Trophoblast cell (in vitro differentiated cells and primary cell): ENCODE measurements at regions not wholly inside any gene's neighbourhood (a gene's known extent, or its start where the extent isn't known, plus 50 kb on each side); places are given as distances from the start of the nearest gene placed in this dataset.
A peak's percentile ranks its signal among the peaks of the same experiment; 100 is the strongest.
"Not testable (repeated sequence)": the region's sequence is repeated elsewhere in the genome, so short reads cannot be mapped to it uniquely, and the experiment has no call there.

Source experiments
- DNase-seq, 2 donors: peaks; one replicate each; pipeline ENCODE4 v3.0.0-alpha.2; 2016
- H2AFZ ChIP-seq: 2 replicates; pipeline ENCODE4 v1.6.1; 2013; ENCODE audit warnings: low read length, moderate library complexity, mild to moderate bottlenecking; ENCODE audit not compliant: insufficient read depth, poor library complexity
- H2AK5ac ChIP-seq: 2 replicates; pipeline ENCODE4 v1.6.1; 2013; ENCODE audit warnings: mild to moderate bottlenecking, low read length
- H2BK120ac ChIP-seq: 2 replicates; pipeline ENCODE4 v1.6.1; 2013; ENCODE audit warnings: low read length, mild to moderate bottlenecking, moderate library complexity; ENCODE audit not compliant: insufficient read depth, poor library complexity
- H2BK12ac ChIP-seq: 2 replicates; pipeline ENCODE4 v1.6.1; 2013; ENCODE audit warnings: mild to moderate bottlenecking, low read length, moderate library complexity
- H2BK5ac ChIP-seq: 2 replicates; pipeline ENCODE4 v1.6.1; 2013; ENCODE audit warnings: low read length, low read depth, moderate library complexity, mild to moderate bottlenecking; ENCODE audit not compliant: poor library complexity
- H3K14ac ChIP-seq: 2 replicates; pipeline ENCODE4 v1.6.1; 2013; ENCODE audit warnings: mild to moderate bottlenecking, low read length
- H3K18ac ChIP-seq: 2 replicates; pipeline ENCODE4 v1.6.1; 2013; ENCODE audit warnings: mild to moderate bottlenecking, low read length
- H3K23ac ChIP-seq: 2 replicates; pipeline ENCODE4 v1.6.1; 2013; ENCODE audit warnings: low read length
- H3K27ac ChIP-seq: 2 replicates; pipeline ENCODE4 v1.5.1; 2013; ENCODE audit warnings: low read depth, mild to moderate bottlenecking, inconsistent platforms, low read length, moderate library complexity
- H3K27me3 ChIP-seq: 2 replicates; pipeline ENCODE4 v1.6.1; 2013; ENCODE audit warnings: inconsistent platforms, mild to moderate bottlenecking, low read length, moderate library complexity; ENCODE audit not compliant: insufficient read depth
- H3K36me3 ChIP-seq, 2 experiments: 1 replicate in 1 of 2; 2 replicates in 1 of 2; pipeline ENCODE4 v1.6.1; 2013; ENCODE audit warnings: low read length in 2 of 2, mild to moderate bottlenecking in 2 of 2, moderate library complexity in 1 of 2; ENCODE audit not compliant: insufficient read depth in 2 of 2, control insufficient read depth in 1 of 2
- H3K4ac ChIP-seq: 2 replicates; pipeline ENCODE4 v1.6.1; 2013; ENCODE audit warnings: low read depth, mild to moderate bottlenecking, low read length, moderate library complexity
- H3K4me1 ChIP-seq, 2 experiments: 1 replicate in 1 of 2; 2 replicates in 1 of 2; pipeline ENCODE4 v1.6.1; 2013; ENCODE audit warnings: low read length in 2 of 2, mild to moderate bottlenecking in 2 of 2, moderate library complexity in 1 of 2; ENCODE audit not compliant: insufficient read depth in 2 of 2, control insufficient read depth in 1 of 2
- H3K4me2 ChIP-seq: 2 replicates; pipeline ENCODE4 v1.6.1; 2013; ENCODE audit warnings: inconsistent platforms, mild to moderate bottlenecking, low read length, moderate library complexity
- H3K4me3 ChIP-seq: 2 replicates; pipeline ENCODE4 v1.5.1; 2013; ENCODE audit warnings: mild to moderate bottlenecking, low read depth, low read length, inconsistent platforms
- H3K79me1 ChIP-seq: one replicate; pipeline ENCODE4 v1.6.1; 2013; ENCODE audit warnings: low read length
- H3K79me2 ChIP-seq: 2 replicates; pipeline ENCODE4 v1.6.1; 2013; ENCODE audit warnings: low read length, mild to moderate bottlenecking; ENCODE audit not compliant: control insufficient read depth, insufficient read depth, poor library complexity
- H3K9ac ChIP-seq: 2 replicates; pipeline ENCODE4 v1.6.1; 2013; ENCODE audit warnings: mild to moderate bottlenecking, low read length
- H3K9me3 ChIP-seq: 2 replicates; pipeline ENCODE4 v1.6.1; 2013; ENCODE audit warnings: low read depth, mild to moderate bottlenecking, control low read depth, inconsistent platforms, low read length; ENCODE audit not compliant: insufficient read depth
- H4K12ac ChIP-seq: 2 replicates; pipeline ENCODE4 v1.6.1; 2013; ENCODE audit warnings: low read depth, mild to moderate bottlenecking, low read length, moderate library complexity
- H4K8ac ChIP-seq: 2 replicates; pipeline ENCODE4 v1.6.1; 2013; ENCODE audit warnings: low read depth, mild to moderate bottlenecking, low read length, moderate library complexity
- H4K91ac ChIP-seq: one replicate; pipeline ENCODE4 v1.6.1; 2013; ENCODE audit warnings: low read depth, mild to moderate bottlenecking, low read length, moderate library complexity
- WGBS: extraction: QIAGEN DNeasy Blood & Tissue Kit; methylation state at CpG from one replicate; pipeline ENCODE4 v1.1.7; 2013; ENCODE audit warnings: missing lambda C conversion rate; ENCODE audit not compliant: insufficient read length, insufficient coverage; ENCODE audit errors: extremely low coverage; 5-methylcytosine and 5-hydroxymethylcytosine counted together

DNA sequence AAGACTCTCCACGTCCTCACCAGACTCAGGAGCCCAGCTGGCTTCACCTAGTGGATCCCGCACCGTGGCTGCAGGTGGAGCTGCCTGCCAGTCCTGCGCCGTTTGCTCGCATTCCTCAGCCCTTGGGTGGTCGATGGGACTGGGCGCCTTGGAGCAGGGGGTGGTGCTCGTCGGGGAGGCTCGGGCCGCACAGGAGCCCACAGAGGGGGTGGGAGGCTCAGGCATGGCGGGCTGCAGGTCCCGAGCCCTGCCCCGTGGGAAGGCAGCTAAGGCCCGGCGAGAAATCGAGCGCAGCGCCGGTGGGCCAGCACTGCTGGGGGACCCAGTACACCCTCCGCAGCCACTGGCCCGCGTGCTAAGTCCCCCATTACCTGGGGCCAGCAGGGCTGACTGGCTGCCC lies 76.9 kb upstream of the AMN1 start:
- H3K4me3 ChIP-seq, H3K4me2 ChIP-seq, H3K36me3 ChIP-seq, H4K8ac ChIP-seq, H4K12ac ChIP-seq, H4K91ac ChIP-seq, H2AFZ ChIP-seq, H3K4me1 ChIP-seq, H2BK120ac ChIP-seq, H3K4ac ChIP-seq, H2BK5ac ChIP-seq, H3K18ac ChIP-seq, H2BK12ac ChIP-seq, H3K14ac ChIP-seq, H3K27me3 ChIP-seq, H3K23ac ChIP-seq, H3K9me3 ChIP-seq, H2AK5ac ChIP-seq, DNase-seq, H3K79me1 ChIP-seq, H3K79me2 ChIP-seq, H3K9ac ChIP-seq, H3K27ac ChIP-seq: not testable (repeated sequence)
- WGBS = no CpG with 5 or more reads among the region's 24 CpGs

- H3K4me2 ChIP-seq, H3K36me3 ChIP-seq, H3K4me1 ChIP-seq, H3K14ac ChIP-seq, DNase-seq, H3K4me3 ChIP-seq, H2BK12ac ChIP-seq, H3K79me1 ChIP-seq, H4K12ac ChIP-seq, H2BK5ac ChIP-seq, H3K27ac ChIP-seq, H4K8ac ChIP-seq, H2BK120ac ChIP-seq, H3K79me2 ChIP-seq, H3K9me3 ChIP-seq, H3K9ac ChIP-seq, H3K23ac ChIP-seq, H3K18ac ChIP-seq, H3K27me3 ChIP-seq, H2AK5ac ChIP-seq, H3K4ac ChIP-seq, H2AFZ ChIP-seq: not testable (repeated sequence)
- H4K91ac ChIP-seq = peak overlapping the region; percentile 14
- no CpG with 5 or more reads among the region's 15 CpGs for WGBS
Measured at GRCh38 chr12:31804707-31805106, 75.9 kb upstream of the AMN1 start.

GRCh38 chr12:31804185-31804504 lies 75.3 kb upstream of the AMN1 start:
- H3K9me3 ChIP-seq = no peaks in the 10 kb centered on the region
- no peak overlapping the region for H4K91ac ChIP-seq
- no peak overlapping the region for H2BK12ac ChIP-seq
- no peaks in the 10 kb centered on the region for H3K36me3 ChIP-seq
- WGBS = no CpG with 5 or more reads among the region's 1 CpG
- no peaks in the 10 kb centered on the region for H3K27me3 ChIP-seq
- H3K14ac ChIP-seq = no peak overlapping the region
- no peaks in the 10 kb centered on the region for H3K79me1 ChIP-seq
- no peak for DNase-seq
- peaks cover 4 to 7% of the 10 kb centered on the region in 2 experiments for H3K4me1 ChIP-seq
- no peak overlapping the region for H2BK120ac ChIP-seq
- H3K79me2 ChIP-seq = no peaks in the 10 kb centered on the region
- no peak overlapping the region for H3K9ac ChIP-seq
- no peak overlapping the region for H3K4me2 ChIP-seq
- H2AK5ac ChIP-seq = no peak overlapping the region
- no peak overlapping the region for H2AFZ ChIP-seq
- no peak overlapping the region for H3K4me3 ChIP-seq
- H4K12ac ChIP-seq = no peak overlapping the region
- H4K8ac ChIP-seq = no peak overlapping the region
- no peak overlapping the region for H3K18ac ChIP-seq
- H2BK5ac ChIP-seq = no peak overlapping the region
- no peak overlapping the region for H3K27ac ChIP-seq
- H3K23ac ChIP-seq = no peak overlapping the region
- H3K4ac ChIP-seq = no peak overlapping the region

DNA sequence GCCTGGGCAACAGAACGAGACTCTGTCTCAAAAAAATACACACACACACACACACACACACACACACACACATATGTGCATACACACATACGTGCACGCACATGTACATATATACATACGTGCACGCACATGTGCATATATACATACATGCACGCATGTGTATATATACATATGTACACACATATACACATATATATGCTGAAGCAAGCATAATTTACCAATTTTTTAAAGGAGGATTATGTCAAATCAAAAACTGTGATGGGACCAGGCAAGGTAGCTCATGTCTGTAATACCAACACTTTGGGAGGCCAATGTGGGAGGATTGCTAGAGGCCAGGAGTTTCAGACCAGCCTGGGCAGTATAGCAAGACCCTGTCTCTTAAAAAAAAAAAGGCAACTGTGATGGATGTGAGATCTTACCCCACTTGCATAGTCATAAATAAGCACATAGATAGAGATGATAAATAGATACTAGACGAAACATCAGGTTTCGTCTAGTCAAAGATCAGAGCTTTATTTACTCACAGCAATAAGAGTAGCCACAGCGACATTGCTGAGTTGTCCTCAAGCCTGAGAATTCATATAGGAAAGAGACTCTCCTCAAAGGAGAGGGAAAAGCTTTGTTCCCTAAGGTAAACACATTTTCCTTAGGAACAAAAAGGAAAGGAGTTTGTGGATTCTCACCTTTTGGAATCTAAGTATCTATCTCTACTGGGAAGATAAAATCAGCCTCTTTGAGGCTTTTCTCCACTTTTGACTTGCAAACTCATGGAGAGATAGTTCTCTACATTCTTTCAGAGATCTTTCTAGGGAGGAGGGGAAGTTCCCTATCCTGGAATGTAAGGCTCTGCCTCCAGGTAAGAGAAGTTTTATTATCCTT lies 74.7 kb upstream of the AMN1 start:
- no CpG with 5 or more reads among the region's 9 CpGs for WGBS
- Histone ChIP-seq H3K4me3 (no peak overlapping the region), H3K79me2 (no peaks in the 10 kb centered on the region), H3K18ac (no peak overlapping the region), H3K14ac (no peak overlapping the region), H3K79me1 (no peaks in the 10 kb centered on the region), H3K23ac (no peak overlapping the region), H3K36me3 (no peaks in the 10 kb centered on the region), H2AK5ac (no peak overlapping the region), H4K91ac (no peak overlapping the region), H3K9ac (no peak overlapping the region), H2AFZ (no peak overlapping the region), H3K4me1 (peaks cover 2 to 4% of the 10 kb centered on the region in 2 experiments), H3K9me3 (no peaks in the 10 kb centered on the region), H3K4ac (no peak overlapping the region), H2BK12ac (no peak overlapping the region), H3K27me3 (no peaks in the 10 kb centered on the region), H4K8ac (no peak overlapping the region), H3K4me2 (no peak overlapping the region), H4K12ac (no peak overlapping the region), H2BK5ac (no peak overlapping the region), H3K27ac (no peak overlapping the region), H2BK120ac (no peak overlapping the region)
- peak; percentile 11 to 77 for DNase-seq
